NOMO-1 treated with DMSO at 0.1 percent for 48 hours (cell line): ENCODE measurements at regions not wholly inside any gene's neighbourhood (a gene's known extent, or its start where the extent isn't known, plus 50 kb on each side); places are given as distances from the start of the nearest gene placed in this dataset.
"Not testable (repeated sequence)": the region's sequence is repeated elsewhere in the genome, so short reads cannot be mapped to it uniquely, and the experiment has no call there.

ENCODE experiments used
- DNase-seq: peaks from one replicate; lab custom pipeline; 2025; ENCODE audit not compliant: unreplicated experiment; lab: John Stamatoyannopoulos, UW

- no peak for DNase-seq
Observed at GRCh38 chr11:87775036-87775435, 400.2 kb downstream of the RAB38 start.

- no peak for DNase-seq
Observed at GRCh38 chr11:87769661-87770060, 405.6 kb downstream of the RAB38 start.

GRCh38 chr11:87767615-87768014 lies 407.6 kb downstream of the RAB38 start:
- no peak for DNase-seq

- not testable (repeated sequence) for DNase-seq
Observed at GRCh38 chr11:87764075-87764474, 411.2 kb downstream of the RAB38 start.

GRCh38 chr11:87754685-87755084 lies 420.6 kb downstream of the RAB38 start:
- no peak for DNase-seq

DNA sequence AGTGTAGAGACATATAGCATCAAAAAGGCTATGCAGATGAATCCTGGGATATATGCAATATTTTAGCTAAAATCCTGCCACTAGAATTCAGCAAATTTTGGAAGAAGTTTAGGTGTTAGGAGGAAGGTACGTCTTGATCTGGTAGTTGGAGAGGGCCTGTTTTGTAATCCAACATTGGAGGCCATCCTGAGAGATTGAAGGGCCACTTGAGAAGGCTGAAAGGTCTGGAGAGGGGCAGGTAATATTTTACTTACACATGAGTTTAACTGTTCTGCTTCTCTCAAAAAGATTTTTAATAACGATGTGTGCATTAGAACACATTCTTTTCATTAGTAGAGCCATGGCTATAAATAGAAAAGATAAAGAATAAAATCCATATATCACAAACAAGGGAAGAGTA lies 422.1 kb downstream of the RAB38 start:
- no peak for DNase-seq

DNA sequence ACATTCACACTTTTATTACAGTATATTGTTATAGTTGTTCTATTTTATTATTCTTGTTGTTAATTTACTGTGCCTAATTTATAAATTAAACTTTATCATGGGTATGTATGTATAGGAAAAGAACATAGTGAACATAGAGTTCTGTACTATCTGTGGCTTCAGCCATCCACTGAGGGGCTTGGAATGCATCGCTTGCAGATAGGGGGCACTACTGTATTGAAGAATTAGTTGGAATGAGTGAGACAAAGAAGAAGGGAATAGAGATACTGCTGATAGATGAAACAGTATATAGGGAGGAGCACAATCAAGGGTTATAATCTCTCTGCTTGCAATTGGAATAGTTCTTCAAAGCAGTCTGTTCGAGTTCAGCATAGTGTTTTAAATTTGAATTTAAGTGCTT lies 432.2 kb downstream of the RAB38 start:
- no peak for DNase-seq

DNA sequence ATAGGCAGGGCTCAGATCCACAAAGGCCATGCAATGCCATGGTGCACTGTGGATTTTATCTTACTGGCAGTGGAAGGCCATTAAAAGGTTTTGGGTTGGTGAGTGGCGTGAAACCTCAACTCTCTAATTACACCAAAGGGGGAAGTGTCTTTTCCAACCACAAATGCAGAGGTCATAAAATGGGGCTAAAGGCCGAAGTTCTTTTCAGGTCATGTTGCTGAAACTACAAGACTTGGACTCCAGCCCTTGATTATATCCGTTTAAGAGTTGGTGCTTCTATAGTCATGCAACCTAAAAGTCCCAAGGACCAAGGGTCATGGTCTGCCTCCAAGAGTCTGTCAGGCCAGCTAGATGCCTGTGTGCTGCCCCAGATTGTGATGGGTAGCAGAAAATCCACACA lies 434.3 kb downstream of the RAB38 start:
- DNase-seq: no peak

- DNase-seq: no peak
Observed at GRCh38 chr11:87740451-87740850, 434.8 kb downstream of the RAB38 start.

DNA sequence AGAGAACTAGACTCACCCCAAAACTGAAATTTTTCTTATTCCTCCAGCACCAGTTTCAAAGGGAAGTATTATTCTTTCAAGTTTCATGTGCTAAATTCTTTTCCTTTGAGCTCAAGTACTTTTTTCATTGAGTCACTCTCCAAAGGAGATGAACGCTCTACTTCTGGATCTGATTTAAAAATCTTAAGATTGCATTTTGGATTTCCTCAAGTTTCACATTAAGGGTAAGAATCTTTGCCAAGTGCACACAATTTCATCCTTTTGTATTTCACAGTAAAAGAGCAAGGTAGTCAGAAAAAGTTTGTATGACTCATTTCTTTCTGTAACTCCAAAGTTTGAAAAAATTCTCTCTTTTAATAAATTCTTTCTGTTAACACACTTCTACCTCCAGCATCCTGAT lies 435.5 kb downstream of the RAB38 start:
- no peak for DNase-seq

- DNase-seq: no peak
Observed at GRCh38 chr11:87739261-87739660, 436.0 kb downstream of the RAB38 start.

- DNase-seq: no peak
Observed at GRCh38 chr11:87736928-87737327, 438.3 kb downstream of the RAB38 start.

GRCh38 chr11:87726506-87726905 lies 448.7 kb downstream of the RAB38 start:
- DNase-seq: no peak

DNA sequence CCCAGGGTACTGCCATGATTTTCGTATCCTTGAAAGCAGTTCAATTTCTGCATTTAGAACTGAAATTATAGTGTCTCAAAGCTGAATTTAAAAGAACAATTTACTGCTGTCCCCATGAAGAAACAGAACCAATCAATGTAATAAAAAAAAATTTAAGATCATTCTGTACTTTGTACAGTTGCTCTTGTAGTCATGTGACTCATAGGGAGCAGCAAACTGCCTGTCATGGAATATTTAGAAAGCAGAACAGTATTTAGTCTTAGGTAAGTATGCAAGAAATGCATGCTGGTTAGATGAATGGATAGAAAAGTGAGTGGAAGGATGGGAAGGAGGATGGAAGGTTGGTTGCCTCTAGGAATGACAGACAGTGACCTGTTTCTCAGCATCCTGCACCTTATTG lies 450.9 kb downstream of the RAB38 start:
- no peak for DNase-seq

GRCh38 chr11:87722756-87723565 lies 452.3 kb downstream of the RAB38 start:
- DNase-seq: no peak

GRCh38 chr11:87719326-87720073 lies 455.7 kb downstream of the RAB38 start:
- no peak for DNase-seq

- DNase-seq: no peak
Observed at GRCh38 chr11:87712802-87713202, 462.4 kb downstream of the RAB38 start.

DNA sequence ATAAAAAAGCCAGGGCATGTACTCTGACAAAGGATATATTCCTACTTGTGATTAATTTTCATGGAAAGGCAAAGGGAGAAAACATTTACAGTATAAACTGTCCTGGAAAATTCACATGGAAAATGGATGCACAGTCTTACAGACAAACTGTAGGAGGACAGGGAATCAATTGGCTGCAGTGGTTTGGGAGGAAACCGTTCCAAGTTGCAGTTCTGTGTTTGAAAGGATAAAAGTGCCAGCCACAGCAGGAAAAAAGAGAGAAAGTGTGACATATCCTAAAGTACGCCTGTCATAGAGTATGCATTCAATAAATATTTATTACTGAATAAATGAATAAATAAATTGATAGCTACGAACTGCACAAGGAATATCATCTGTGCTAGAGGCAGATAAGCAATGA lies 462.9 kb downstream of the RAB38 start:
- no peak for DNase-seq

- DNase-seq: not testable (repeated sequence)
Observed at GRCh38 chr11:87703589-87703988, 471.7 kb downstream of the RAB38 start.

DNA sequence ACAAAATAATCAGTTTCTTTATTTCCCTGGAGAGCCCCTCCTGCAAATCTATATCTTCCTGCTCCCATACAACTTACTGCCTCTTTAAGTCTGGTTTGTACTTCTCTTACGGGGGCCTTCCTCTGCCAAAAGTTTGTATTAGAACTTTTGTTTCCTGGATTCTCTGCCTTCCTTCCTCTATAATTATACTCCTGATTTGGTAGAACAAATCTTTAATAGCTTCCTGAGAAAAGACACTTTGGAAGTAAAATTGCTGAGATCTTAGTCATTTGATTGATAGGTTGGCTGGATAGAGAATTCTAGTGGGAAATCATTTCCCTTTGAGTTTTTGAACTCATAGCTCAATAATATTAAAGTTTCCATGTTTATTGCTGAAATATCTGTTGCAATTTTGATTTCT lies 499.2 kb downstream of the RAB38 start:
- DNase-seq: no peak

DNA sequence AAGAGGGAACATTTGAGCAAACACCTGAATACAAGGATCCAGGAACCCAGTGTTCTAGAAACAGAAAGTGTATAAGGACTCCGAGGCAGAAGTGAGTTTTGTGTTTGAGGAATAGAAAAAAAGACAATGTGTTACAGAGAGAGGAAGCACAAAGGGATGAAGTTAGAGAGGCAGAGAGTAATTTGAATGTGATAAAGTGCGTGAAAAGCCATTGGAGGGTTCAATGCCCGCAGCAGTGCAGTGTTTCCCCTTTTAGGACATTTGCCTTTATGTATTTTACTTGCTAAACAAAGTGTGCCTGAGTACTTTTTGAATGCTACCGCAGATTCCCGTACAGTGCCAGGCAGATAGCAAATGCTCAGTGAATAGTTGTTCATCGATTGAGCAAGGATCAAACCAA lies 508.5 kb downstream of the RAB38 start:
- DNase-seq: no peak

GRCh38 chr11:87662287-87662686 lies 513.0 kb downstream of the RAB38 start:
- DNase-seq: no peak
